ENCODE measurements at regions not wholly inside any gene's neighbourhood (a gene's known extent, or its start where the extent isn't known, plus 50 kb on each side); places are given as distances from the start of the nearest gene placed in this dataset.

- DNase-seq: no peak
- Histone ChIP-seq H3K4me3 (no peak overlapping the region), H3K27ac (peak overlapping the region; percentile 92 to 97), H3K4me1 (peaks cover 34 to 57% of the 10 kb centered on the region in 2 donors), H3K36me3 (no peaks in the 10 kb centered on the region), H3K9me3 (no peaks in the 10 kb centered on the region), H3K27me3 (no peaks in the 10 kb centered on the region)
- no peak for TF ChIP-seq POLR2A (IDR thresholded peaks at IDR 0.05)
- no peak for TF ChIP-seq CTCF (IDR thresholded peaks at IDR 0.05)
- intact Hi-C loops (cut with DNase I; ENCODE audit: low total_unique reads): loop anchor here (5.0 kb wide), 1 partner anchor 44 kb away; no protein-coding TSS in a partner anchor
Measured at GRCh38 chr17:77421630-77421972, 280.8 kb downstream of the SEC14L1 start.

GRCh38 chr17:77422104-77422747, 281.5 kb downstream of the SEC14L1 start:
- H3K4me3 ChIP-seq: no peak overlapping the region
- no peaks in the 10 kb centered on the region for H3K27me3 ChIP-seq
- H3K4me1 ChIP-seq: peaks cover 40 to 64% of the 10 kb centered on the region in 2 donors
- intact Hi-C loops (cut with DNase I; ENCODE audit: low total_unique reads): loop anchor here (5.0 kb wide), 1 partner anchor 45 kb away; no protein-coding TSS in a partner anchor
- TF ChIP-seq POLR2A (IDR thresholded peaks at IDR 0.05) (no peak), CTCF (IDR thresholded peaks at IDR 0.05) (no peak)
- H3K36me3 ChIP-seq: no peaks in the 10 kb centered on the region
- H3K27ac ChIP-seq: peak overlapping the region; percentile 92 to 97
- no peak for DNase-seq
- no peaks in the 10 kb centered on the region for H3K9me3 ChIP-seq

- intact Hi-C loops (cut with DNase I; ENCODE audit: low total_unique reads): loop anchor here (5.0 kb wide), 1 partner anchor 45 kb away; no protein-coding TSS in a partner anchor
- Histone ChIP-seq H3K4me3 (no peak overlapping the region), H3K36me3 (no peaks in the 10 kb centered on the region), H3K27me3 (no peaks in the 10 kb centered on the region), H3K4me1 (peaks cover 45 to 69% of the 10 kb centered on the region in 2 donors), H3K9me3 (no peaks in the 10 kb centered on the region), H3K27ac (peak overlapping the region; percentile 92 to 97)
- no peak for TF ChIP-seq POLR2A (IDR thresholded peaks at IDR 0.05)
- no peak for TF ChIP-seq CTCF (IDR thresholded peaks at IDR 0.05)
- DNase-seq: no peak
Measured at GRCh38 chr17:77422748-77423113, 282.0 kb downstream of the SEC14L1 start.

- intact Hi-C loops (cut with DNase I; ENCODE audit: low total_unique reads): loop anchor here (5.0 kb wide), 1 partner anchor 47 kb away; no protein-coding TSS in a partner anchor
- Histone ChIP-seq H3K27me3 (no peaks in the 10 kb centered on the region), H3K27ac (peak overlapping the region; percentile 92 to 97), H3K36me3 (no peaks in the 10 kb centered on the region), H3K4me1 (peaks cover 50 to 79% of the 10 kb centered on the region in 2 donors), H3K4me3 (no peak overlapping the region), H3K9me3 (no peaks in the 10 kb centered on the region)
- TF ChIP-seq CTCF (IDR thresholded peaks at IDR 0.05): peak in 1 of 4 experiments; percentile 3
- peak; percentile 18 to 52 for TF ChIP-seq POLR2A (IDR thresholded peaks at IDR 0.05)
- peak; percentile 98 for DNase-seq
Measured at GRCh38 chr17:77423589-77424451, 283.1 kb downstream of the SEC14L1 start.
